ENCODE measurements at regions not wholly inside any gene's neighbourhood (a gene's known extent, or its start where the extent isn't known, plus 50 kb on each side); places are given as distances from the start of the nearest gene placed in this dataset.

DNA sequence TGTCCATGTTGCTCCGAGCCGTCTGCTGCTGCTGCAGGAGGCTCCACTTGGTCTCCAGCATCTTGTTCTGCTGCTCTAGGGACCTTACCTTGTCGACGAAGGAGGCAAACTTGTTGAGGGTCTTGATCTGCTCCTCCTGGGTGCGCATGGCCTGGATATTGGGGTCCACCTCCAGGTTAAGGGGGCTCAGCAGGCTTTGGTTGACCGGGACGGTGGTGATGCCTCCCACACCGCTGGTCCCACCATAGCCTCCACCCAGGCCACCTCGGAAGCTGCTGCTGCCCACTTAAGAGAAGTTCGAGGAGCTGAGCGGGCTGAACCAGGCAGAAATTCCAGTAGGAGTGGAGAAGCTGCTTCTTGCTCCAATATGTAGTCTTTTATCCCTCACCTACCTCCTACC, 180.7 kb upstream of the SYNPR start:
- DNase-seq (ENCODE audit: low read depth), result no peak
- no peak overlapping the region for H3K4me3 ChIP-seq (ENCODE audit: low read depth, low read length)
- TF ChIP-seq, protein P1, sequence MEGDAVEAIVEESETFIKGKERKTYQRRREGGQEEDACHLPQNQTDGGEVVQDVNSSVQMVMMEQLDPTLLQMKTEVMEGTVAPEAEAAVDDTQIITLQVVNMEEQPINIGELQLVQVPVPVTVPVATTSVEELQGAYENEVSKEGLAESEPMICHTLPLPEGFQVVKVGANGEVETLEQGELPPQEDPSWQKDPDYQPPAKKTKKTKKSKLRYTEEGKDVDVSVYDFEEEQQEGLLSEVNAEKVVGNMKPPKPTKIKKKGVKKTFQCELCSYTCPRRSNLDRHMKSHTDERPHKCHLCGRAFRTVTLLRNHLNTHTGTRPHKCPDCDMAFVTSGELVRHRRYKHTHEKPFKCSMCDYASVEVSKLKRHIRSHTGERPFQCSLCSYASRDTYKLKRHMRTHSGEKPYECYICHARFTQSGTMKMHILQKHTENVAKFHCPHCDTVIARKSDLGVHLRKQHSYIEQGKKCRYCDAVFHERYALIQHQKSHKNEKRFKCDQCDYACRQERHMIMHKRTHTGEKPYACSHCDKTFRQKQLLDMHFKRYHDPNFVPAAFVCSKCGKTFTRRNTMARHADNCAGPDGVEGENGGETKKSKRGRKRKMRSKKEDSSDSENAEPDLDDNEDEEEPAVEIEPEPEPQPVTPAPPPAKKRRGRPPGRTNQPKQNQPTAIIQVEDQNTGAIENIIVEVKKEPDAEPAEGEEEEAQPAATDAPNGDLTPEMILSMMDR (IDR thresholded peaks at IDR 0.05; ENCODE audit: low read depth, low read length, missing control alignments), result no peak

DNA sequence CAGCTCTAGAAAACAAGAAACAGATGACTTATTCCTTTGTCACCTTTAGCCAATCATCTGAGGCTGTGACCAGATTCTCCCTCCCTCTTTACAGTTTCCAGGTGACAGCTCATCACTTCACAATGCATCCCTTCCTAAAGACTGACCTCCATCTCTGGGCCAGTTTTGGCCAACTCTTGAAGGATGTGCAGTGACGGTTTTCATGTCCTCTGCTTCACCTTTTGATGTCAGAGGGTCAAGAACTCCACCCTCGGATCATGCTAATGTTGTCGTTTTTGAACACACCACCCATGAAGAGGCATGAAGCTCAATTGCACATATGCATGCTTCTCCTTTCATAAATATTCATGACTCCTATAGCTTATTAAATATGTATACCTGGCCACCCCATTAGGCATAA, 161.2 kb upstream of the SYNPR start:
- DNase-seq (ENCODE audit: low read depth), result no peak
- TF ChIP-seq, protein P1 (IDR thresholded peaks at IDR 0.05; ENCODE audit: low read depth, low read length, missing control alignments), result no peak
- no peak overlapping the region for H3K4me3 ChIP-seq (ENCODE audit: low read depth, low read length)

DNA sequence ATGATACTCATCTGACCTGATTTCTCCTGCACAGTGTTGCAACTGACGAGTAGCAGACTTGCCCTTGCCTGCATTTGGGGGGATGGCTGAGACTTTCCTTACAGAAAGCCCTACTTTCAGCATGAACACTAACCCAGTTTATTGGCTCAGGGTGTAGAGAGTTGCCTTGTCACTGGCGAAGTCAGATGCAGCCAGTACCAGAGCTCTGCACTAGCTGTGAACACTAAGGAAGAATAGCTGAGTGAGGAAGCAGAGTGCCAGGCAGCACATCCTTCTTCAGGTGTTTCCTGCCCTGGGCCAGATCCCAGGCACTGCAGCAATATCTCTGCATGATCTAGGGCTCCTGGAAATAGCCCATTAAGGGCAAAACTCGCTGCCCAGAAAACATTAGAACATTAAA, 154.0 kb upstream of the SYNPR start:
- H3K4me3 ChIP-seq (ENCODE audit: low read depth, low read length), result no peak overlapping the region
- TF ChIP-seq, protein P1 (IDR thresholded peaks at IDR 0.05; ENCODE audit: low read depth, low read length, missing control alignments), result no peak
- no peak for DNase-seq (ENCODE audit: low read depth)

DNA sequence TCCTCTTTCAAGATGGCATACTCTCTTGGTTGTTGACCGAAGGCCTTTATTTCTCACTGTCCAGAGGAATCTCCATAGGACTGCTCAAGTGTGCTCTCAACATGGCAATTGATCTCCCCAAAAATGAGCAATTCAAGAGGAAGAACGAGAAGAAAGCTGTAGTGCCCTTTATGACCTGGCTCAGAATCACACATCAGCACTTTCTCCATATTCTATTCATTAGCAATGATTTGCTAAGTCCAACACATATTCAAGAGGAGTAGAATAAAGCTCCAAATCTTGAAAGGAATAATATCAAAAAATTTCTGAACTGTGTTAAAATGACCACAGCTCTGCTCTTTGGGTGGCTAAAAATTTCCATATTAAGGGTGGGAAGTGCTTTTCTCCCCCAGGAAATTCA, 151.6 kb upstream of the SYNPR start:
- TF ChIP-seq, protein P1 (IDR thresholded peaks at IDR 0.05; ENCODE audit: low read depth, low read length, missing control alignments), result no peak
- no peak overlapping the region for H3K4me3 ChIP-seq (ENCODE audit: low read depth, low read length)
- DNase-seq (ENCODE audit: low read depth), result no peak

DNA sequence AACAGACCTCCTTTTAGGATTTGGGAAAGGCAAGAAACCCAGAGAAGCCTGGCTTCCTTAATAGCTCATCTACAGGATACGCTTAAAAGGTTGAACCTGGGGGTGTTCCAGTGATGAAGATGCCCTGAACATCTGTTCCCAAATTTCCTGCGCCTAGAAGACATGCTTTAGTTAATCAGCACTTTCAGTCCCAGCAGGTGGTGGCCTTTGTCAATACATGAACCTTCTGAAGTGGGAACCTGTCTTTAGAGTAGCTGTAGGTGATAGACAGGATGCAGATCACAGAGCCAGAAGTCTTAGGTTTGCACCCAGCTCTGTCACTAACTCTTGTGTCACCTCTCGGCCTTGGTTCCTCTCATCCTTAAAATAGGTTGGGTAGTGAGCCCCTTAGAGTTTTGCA, 149.7 kb upstream of the SYNPR start:
- no peak for DNase-seq (ENCODE audit: low read depth)
- TF ChIP-seq, protein P1 (IDR thresholded peaks at IDR 0.05; ENCODE audit: low read depth, low read length, missing control alignments), result no peak

DNA sequence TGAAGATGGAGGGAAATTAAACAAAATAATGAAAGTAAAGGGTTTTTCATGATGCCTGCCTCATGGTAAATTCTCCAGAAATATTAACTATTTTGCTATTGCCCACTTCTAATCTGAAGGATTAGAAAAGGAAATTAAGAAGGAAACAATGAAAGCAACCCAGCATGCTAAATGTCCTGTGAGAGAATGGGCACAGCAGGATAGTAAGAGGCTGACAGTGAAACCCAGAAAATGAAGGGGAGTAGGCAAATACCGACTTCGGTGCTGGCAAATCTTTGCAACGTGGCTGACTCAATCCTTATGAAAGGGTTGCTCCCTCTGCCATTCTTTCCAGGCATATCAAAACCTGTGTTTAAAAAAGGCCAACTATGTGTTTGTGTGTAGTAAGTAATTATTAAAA, 147.5 kb upstream of the SYNPR start:
- no peak for DNase-seq (ENCODE audit: low read depth)
- no peak overlapping the region for H3K4me3 ChIP-seq (ENCODE audit: low read depth, low read length)
- TF ChIP-seq, protein P1 (IDR thresholded peaks at IDR 0.05; ENCODE audit: low read depth, low read length, missing control alignments), result no peak

More for the DNA sequence above, 149.7 kb upstream of the SYNPR start:
- no peak overlapping the region for H3K4me3 ChIP-seq (ENCODE audit: low read depth, low read length)

DNA sequence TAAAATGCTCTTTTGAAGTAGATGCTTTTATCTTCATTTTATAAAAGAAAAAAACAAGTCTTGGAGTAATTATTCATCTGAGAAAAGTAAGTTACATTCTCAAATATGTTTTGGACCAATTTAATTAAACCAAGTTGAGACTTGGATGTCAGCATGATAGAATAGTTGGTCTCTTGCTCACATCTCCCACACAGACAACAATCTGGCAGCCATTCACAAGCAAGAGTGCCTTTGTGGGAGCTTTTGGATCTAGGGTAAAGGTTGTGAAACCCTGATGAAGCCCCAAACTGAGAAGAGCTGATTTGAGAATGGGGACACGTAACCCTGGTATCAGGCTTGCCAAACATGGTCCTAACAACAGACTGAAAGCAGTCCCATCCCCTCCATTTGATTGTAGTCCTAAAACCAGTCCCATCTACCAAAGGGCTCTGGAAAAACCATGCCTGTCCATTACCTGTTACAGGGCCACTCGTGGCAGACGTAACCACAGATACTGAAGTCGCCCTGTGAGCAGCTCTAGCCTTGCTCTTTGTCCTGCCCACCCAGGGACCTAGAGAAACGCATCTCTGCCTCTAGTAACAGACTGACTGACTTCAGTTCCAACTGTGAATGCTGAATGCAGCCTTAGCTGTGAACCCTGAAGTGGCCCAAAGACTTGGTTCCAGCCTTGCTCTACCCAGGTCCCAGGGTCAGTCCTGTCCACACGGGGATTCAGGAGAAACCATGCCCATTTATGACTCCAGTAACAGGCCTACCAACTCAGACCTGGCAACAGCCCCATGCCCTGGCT, 145.5 kb upstream of the SYNPR start:
- H3K4me3 ChIP-seq (ENCODE audit: low read depth, low read length), result no peak overlapping the region
- no peak for DNase-seq (ENCODE audit: low read depth)
- TF ChIP-seq, protein P1 (IDR thresholded peaks at IDR 0.05; ENCODE audit: low read depth, low read length, missing control alignments), result no peak
